ENCODE measurements at regions not wholly inside any gene's neighbourhood (a gene's known extent, or its start where the extent isn't known, plus 50 kb on each side); places are given as distances from the start of the nearest gene placed in this dataset.

DNA sequence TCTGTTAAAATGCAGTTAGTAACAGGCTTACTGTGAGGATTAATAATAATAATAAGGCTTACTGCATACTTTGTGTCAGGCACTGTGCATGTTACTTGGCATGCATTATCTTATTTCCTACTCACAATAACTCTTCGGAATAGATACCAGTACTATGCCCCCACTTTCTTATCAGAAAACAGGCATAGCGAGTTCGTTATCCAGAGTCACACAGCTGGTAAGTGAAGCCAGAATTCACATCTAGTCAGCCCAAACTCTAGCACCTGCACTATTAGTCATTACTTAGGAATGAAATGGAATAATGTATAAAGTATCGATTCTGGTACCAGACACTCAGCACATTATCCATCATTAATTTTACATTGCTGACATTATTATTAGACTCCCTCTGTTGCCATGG is 155.7 kb upstream of the BLID start:
- TF ChIP-seq GATA3 (IDR thresholded peaks at IDR 0.05; ENCODE audit: low read depth, low read length): no peak
- TF ChIP-seq GATA2 (IDR thresholded peaks at IDR 0.05; ENCODE audit: low read depth, low read length): no peak

DNA sequence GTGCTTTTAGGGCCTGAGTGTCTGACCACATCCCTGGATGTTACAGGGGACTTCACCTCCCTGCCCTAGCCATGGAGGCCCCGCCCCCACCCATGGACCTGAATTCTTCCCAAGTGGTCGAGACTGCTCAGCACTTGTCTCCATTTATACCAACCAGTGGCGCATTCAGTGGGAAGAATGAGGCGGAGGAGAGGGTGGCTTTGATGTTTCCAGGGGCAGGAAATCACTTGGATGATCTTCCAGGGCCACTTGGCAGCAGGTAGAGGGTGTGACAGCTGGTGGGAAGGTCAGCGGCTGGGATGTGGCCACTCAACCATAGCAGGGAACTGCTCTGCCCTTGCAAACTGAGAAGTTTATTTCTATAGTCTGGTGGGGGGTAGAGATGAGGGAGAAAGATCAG is 155.1 kb upstream of the BLID start:
- TF ChIP-seq GATA2 (IDR thresholded peaks at IDR 0.05; ENCODE audit: low read depth, low read length): no peak
- no peak for TF ChIP-seq GATA3 (IDR thresholded peaks at IDR 0.05; ENCODE audit: low read depth, low read length)

DNA sequence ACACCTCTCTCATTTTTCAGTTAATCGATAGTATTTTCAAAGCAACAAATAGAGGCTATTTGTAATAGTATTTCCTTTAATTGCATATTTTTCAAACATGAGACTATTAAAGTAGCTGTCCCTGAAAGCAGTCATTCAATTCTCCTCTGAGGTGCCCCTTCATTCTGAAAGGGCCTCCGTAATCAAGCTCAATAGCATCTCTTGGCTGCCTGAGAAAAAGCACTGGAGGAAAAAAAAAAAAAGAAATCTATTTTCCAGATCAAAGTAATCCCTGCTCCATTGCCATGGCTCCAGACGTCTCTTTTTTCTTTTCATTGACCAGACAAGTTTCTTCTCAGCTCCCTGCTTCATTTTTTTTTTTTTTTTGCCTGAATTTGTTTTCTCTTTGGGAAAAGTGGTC is 154.5 kb upstream of the BLID start:
- no peak for TF ChIP-seq GATA2 (IDR thresholded peaks at IDR 0.05; ENCODE audit: low read depth, low read length)
- no peak for TF ChIP-seq GATA3 (IDR thresholded peaks at IDR 0.05; ENCODE audit: low read depth, low read length)

DNA sequence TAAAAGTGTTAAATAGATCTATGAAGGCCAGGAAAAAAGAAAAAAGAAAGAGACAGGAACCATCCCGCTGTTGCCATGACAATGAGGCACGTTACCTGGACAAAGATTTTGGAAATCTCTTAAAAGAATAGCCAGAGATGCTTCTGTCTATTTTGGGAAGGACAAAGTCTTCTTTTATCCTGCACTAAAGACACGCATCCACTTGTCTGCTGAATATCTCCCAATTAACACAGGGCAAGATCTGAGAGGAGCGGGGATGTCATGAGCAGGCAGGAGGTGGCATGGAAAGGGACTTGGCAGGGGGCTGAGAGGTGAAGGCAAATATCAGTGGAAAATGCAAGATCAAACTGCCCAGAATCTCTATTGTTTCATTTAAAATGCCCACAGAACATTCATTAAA is 153.8 kb upstream of the BLID start:
- no peak for TF ChIP-seq GATA2 (IDR thresholded peaks at IDR 0.05; ENCODE audit: low read depth, low read length)
- no peak for TF ChIP-seq GATA3 (IDR thresholded peaks at IDR 0.05; ENCODE audit: low read depth, low read length)

DNA sequence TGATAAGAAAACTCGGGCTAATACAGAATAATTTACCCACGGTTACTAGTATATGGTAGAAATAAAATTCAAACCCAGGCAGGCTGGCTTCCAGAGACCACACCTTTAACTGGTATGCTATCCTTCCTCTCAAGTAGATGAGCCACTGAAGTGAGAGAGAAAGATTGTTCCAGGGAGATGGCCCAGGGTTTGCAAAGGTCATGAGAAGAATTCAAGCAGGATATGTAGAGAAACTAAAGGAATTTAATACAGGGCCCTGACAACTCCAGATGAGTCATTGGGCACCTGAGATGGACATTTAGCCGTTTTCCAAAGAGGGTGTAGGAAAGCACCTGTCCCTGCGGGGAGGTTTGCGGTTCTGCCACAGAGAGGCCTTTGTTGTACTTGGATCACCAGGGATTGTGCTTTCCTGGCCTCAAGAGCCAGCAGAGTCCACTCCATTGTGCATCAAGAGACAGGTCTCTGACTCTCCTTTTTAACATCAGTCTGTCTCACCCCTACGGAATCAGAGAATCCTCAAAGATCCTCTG is 152.7 kb upstream of the BLID start:
- TF ChIP-seq GATA2 (IDR thresholded peaks at IDR 0.05; ENCODE audit: low read depth, low read length): no peak
- TF ChIP-seq GATA3 (IDR thresholded peaks at IDR 0.05; ENCODE audit: low read depth, low read length): no peak

DNA sequence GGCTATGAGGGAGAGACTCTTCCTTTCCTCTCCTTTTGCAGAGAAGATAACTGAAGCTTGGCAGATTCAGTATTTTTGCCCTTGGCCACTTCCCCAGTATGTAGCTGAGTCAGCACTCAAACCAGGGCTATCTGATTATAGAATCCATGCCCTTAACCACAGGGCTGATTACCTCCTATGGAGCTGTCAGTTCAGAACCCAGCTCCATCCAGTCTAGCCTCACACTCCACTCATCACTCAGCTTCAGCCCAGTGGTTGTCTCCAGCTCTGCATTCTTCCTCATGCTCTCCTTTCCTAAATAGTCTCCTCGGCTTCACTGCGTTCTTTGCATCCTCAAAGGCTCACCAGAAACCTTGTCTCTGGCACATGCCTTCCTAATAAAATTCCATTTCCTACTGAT is 151.6 kb upstream of the BLID start:
- TF ChIP-seq GATA3 (IDR thresholded peaks at IDR 0.05; ENCODE audit: low read depth, low read length) (no peak), GATA2 (IDR thresholded peaks at IDR 0.05; ENCODE audit: low read depth, low read length) (no peak)

DNA sequence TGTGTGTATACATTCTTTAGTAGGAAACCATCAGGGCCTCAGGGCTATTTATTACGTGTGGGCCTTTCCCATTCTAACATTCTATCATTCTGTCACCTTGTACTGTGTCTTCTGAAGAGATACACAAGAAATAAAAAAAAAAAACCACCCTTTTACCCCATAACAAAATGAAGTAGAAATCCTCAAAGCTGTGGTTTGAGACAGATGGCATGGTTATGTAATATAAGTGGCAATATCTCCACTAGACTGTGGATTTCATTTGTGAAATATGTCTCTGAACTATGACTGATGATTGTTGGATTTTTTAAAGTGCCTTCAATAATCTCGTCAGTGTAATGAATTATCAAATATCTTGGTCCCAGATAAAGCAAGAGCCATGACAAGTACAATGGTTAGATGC is 150.0 kb upstream of the BLID start:
- TF ChIP-seq GATA2 (IDR thresholded peaks at IDR 0.05; ENCODE audit: low read depth, low read length) (no peak), GATA3 (IDR thresholded peaks at IDR 0.05; ENCODE audit: low read depth, low read length) (no peak)

DNA sequence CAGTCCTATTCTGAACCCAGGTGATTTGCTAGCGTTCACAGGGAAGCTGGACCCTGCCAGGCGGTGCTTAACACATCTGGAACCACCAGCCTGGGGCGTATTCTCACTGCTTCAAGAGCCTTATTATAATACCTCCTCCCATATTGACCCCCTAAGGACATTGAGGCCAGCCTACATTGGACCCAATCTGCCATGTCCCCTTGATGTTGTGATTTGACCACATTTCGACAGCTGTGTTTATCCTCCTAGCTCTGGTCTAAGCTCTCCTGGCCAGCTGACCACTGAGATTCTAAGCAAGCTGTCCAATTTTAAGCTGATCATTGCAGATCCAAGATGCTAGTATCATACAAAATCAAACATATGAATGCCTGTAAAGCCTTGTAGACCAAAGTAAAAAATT is 148.1 kb upstream of the BLID start:
- TF ChIP-seq GATA2 (IDR thresholded peaks at IDR 0.05; ENCODE audit: low read depth, low read length) (no peak), GATA3 (IDR thresholded peaks at IDR 0.05; ENCODE audit: low read depth, low read length) (no peak)

DNA sequence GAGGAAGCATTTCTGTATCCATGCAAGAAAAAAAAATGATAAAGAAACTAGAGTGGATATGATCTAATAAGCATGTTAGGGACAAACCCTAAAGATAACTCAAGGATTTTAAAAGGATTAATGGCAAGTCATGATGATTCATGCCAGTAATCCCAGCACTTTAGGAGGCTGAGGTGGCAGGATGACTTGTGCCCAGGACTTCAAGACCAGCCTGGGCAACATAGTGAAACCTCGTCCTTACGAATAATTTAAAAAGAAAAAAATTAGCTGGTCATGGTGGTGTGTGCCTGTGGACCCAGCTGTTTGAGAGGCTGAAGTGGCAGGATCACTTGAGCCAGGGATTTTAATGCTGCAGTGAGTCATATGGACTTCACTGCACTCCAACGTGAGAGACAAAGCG is 145.5 kb upstream of the BLID start:
- TF ChIP-seq GATA3 (IDR thresholded peaks at IDR 0.05; ENCODE audit: low read depth, low read length): no peak
- TF ChIP-seq GATA2 (IDR thresholded peaks at IDR 0.05; ENCODE audit: low read depth, low read length): no peak

DNA sequence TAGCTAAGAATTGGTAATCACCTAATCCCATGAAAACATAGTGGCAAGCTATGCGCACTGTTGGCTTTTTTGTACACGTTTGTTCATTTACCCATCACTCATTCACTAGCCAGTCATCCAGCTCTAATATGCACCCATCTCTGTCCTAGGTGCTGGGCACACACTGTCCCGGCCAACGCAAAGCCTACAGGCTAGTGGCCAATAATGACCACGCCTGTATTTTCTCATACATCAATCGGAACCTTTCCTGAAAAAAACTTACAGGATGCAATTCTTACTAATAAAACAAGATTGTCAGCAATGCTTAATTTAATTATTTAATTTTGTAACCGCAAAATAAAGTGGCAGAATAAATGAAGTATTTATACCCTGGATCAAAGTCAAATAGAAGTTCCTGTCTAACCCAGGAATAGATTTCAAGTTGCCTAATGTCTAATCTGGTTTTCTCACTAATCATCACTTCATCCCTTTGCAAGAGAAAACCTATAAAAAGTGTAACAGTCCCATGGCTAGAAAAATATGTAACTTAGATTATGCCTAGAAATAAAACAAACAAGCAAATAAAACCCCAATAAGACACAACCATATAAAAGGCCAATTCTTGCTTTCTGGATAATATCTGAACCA is 143.3 kb upstream of the BLID start:
- TF ChIP-seq GATA3 (IDR thresholded peaks at IDR 0.05; ENCODE audit: low read depth, low read length) (no peak), GATA2 (IDR thresholded peaks at IDR 0.05; ENCODE audit: low read depth, low read length) (no peak)

DNA sequence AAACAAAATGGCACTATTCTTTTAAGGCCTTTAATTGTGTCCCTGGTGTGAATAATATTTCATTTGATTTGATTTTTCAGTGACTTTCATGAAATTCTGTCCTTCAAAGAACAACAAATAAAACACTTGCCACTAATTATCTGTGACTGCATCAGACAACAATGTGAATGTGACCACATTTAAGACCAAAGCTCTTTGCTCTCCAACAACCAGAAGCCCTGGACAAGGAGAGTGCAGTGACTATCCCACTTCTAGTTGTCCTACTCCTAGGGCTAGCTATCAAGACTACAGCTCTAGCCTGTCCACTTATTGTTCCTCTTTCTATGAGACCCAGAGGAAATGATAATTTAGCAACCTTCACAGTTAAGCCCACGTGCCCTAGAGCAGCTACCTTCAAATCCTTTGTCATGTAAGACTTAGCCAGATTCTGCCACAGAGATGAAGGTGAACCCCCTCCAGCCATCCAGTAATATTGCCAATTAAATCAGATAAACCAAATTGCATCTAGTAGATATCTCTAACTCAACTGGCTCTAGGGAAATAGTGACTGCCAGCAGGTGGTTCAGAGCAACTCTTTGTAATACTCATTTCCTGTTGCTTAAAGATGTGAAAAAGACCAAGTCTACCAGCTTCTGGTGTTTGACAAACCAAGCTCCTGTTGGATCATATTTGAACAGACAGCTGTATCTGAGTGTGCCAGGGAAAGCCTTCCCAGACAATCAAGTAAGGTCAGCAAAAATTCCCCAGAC is 142.6 kb upstream of the BLID start:
- TF ChIP-seq GATA3 (IDR thresholded peaks at IDR 0.05; ENCODE audit: low read depth, low read length): no peak
- TF ChIP-seq GATA2 (IDR thresholded peaks at IDR 0.05; ENCODE audit: low read depth, low read length): no peak

DNA sequence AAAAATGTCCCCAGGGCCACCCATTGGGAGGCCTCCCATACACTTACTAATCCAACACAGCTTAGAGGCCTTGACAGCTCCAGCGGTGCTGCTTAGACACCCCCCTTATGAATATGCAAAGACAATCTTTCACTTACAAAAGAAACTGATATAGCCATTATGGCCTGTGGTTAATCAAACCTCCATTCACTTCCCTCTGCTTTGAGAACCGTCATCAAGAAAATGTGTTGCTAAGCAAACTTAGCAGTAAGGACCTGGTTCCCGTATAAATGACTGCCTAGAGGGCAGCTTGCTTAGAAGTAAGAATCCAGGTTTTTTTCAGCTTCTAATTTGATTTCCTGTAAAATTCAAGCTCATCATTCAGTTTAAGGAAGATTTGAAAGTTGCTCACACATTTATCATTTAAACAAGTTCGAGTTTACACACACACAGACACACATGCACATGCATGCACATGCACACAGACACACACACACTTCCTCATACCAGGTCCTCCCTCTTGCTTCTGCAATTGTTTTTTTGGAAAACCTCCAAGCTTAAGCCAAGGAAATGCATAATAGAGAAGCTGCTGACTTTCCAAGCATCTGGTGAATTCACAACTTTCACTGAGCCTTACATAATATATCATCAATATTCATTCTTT is 137.7 kb upstream of the BLID start:
- TF ChIP-seq GATA2 (IDR thresholded peaks at IDR 0.05; ENCODE audit: low read depth, low read length) (no peak), GATA3 (IDR thresholded peaks at IDR 0.05; ENCODE audit: low read depth, low read length) (no peak)

DNA sequence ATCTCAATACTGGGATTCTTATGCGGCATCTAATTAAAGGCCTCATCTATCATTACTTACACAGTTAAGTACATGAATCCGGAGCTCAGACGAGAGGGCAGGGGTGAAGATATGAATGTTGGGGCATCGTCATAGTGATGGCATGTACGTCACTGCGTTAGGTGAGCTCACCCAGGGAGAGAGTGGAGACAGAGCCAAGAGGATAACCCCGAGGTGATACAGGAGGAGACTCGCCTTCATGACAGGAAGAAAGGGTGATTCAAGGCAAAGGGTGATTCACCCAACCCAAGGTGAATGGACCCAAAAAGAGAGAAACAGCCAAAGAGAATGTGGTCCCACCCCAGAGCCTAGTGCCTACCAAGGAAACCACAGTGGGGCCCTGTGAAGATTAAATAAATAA is 132.9 kb upstream of the BLID start:
- TF ChIP-seq GATA2 (IDR thresholded peaks at IDR 0.05; ENCODE audit: low read depth, low read length) (no peak), GATA3 (IDR thresholded peaks at IDR 0.05; ENCODE audit: low read depth, low read length) (no peak)

DNA sequence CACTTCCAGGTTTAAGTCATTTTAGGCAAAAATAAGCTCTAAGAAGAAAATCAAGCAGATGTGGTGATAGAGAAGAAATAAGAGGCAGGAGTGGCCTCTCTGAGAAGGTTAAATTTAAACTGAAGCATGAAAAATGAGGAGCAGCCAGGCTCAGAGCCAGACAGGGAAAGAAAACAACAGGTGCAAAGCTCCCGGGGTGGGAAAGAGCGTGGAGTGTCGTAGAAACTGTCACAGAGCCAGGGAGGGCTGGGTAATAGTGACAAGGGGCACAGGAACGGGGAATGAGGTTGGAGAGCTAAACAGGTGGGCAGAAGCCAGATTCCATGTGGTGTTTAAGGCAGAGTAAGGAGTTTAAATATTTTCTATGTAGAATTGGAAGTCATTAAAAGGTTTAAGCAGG is 132.1 kb upstream of the BLID start:
- TF ChIP-seq GATA3 (IDR thresholded peaks at IDR 0.05; ENCODE audit: low read depth, low read length) (no peak), GATA2 (IDR thresholded peaks at IDR 0.05; ENCODE audit: low read depth, low read length) (no peak)

DNA sequence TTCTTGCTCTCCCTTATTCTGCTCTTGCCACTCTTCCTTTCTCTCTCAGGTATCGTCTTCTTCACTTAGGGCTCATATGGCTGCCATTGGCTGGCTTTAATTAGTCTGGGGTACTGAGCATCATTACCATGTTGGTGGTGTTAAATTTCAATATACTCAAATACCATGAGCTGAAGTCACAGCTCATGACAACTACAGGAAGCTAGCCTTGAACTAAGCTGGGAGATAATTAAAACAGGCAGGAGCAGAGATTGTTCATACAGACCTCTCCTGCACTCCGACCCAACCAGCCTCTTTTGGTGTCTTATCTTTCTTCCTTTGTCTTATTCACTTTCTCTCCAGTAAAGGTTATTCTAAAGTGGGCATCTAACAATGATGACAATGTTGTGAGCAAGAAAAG is 130.9 kb upstream of the BLID start:
- TF ChIP-seq GATA3 (IDR thresholded peaks at IDR 0.05; ENCODE audit: low read depth, low read length): no peak
- TF ChIP-seq GATA2 (IDR thresholded peaks at IDR 0.05; ENCODE audit: low read depth, low read length): no peak

All from SH-SY5Y (cell line).